Panc1 (cell line): ENCODE measurements at regions not wholly inside any gene's neighbourhood (a gene's known extent, or its start where the extent isn't known, plus 50 kb on each side); places are given as distances from the start of the nearest gene placed in this dataset.

Source experiments
- ATAC-seq: fragments of 200-7000 bp; cut with Tn5 transposase; 2 replicates; pipeline ENCODE4 v1.9.1; 2020; ENCODE audit warnings: mild to moderate bottlenecking, moderate library complexity
- BruUV-seq: library from RNA; stranded (reverse); fragments of 400-500 nt; replicated peaks from 2 replicates; lab custom pipeline; 2021; lab: Mats Ljungman, UMichigan
- CTCF ChIA-PET: fragments of 300-600 bp; sonication (Branson Sonifier 250); formaldehyde crosslinking; loops from one replicate; lab custom pipeline; 2022; ENCODE audit warnings: antibody characterized with exemption; lab: Charles Lee
- POLR2A ChIA-PET: fragments of 300-600 bp; sonication (Branson Sonifier 250); formaldehyde crosslinking; loops from one replicate; lab custom pipeline; 2022; ENCODE audit warnings: antibody characterized with exemption; lab: Charles Lee
- DNase-seq: peaks from one replicate; pipeline ENCODE4 v3.0.0-alpha.2; 2010; ENCODE audit warnings: low read depth, low spot score
- H3K27ac ChIP-seq: 2 replicates; pipeline ENCODE4 v1.5.1; 2011; ENCODE audit warnings: mild to moderate bottlenecking, low read length, inconsistent platforms
- H3K27me3 ChIP-seq: fragments of 200-500 bp; sonication (Bioruptor generic); 2 replicates; pipeline ENCODE4 v1.6.0; 2014; ENCODE audit warnings: low read length, inconsistent platforms; ENCODE audit not compliant: control insufficient read depth, insufficient read depth
- H3K36me3 ChIP-seq: fragments of 200-500 bp; sonication (Bioruptor generic); 2 replicates; pipeline ENCODE4 v1.5.1; 2014; ENCODE audit warnings: inconsistent platforms, mild to moderate bottlenecking, low read length, moderate library complexity; ENCODE audit not compliant: control insufficient read depth, insufficient read depth
- H3K4me1 ChIP-seq: 2 replicates; pipeline ENCODE4 v1.5.1; 2011; ENCODE audit warnings: inconsistent platforms, mild to moderate bottlenecking, low read length, moderate library complexity; ENCODE audit not compliant: control insufficient read depth, insufficient read depth
- H3K4me3 ChIP-seq, 2 experiments: 2 replicates each; pipeline ENCODE4 v1.5.1; 2011 to 2012; ENCODE audit warnings: low read depth in 2 of 2, low read length in 2 of 2, mild to moderate bottlenecking in 2 of 2, inconsistent platforms in 1 of 2, moderate library complexity in 1 of 2
- H3K9me3 ChIP-seq: fragments of 200-500 bp; sonication (Bioruptor generic); 2 replicates; pipeline ENCODE4 v1.5.1; 2014; ENCODE audit warnings: low read depth, mild to moderate bottlenecking, inconsistent platforms, low read length, moderate library complexity; ENCODE audit not compliant: control insufficient read depth, insufficient read depth
- CTCF ChIP-seq: fragments of 450-650 bp; IDR thresholded peaks from 2 replicates; pipeline ENCODE4 v1.5.1; 2017; ENCODE audit warnings: mild to moderate bottlenecking
- POLR2AphosphoS5 ChIP-seq: IDR thresholded peaks from 2 replicates; pipeline ENCODE4 v1.6.1; 2012; ENCODE audit warnings: mild to moderate bottlenecking, low read depth, low read length, moderate library complexity
- REST ChIP-seq, 2 experiments: IDR thresholded peaks; 2 replicates each; pipeline ENCODE4 v1.6.1; 2011 to 2012; ENCODE audit warnings: low read depth in 2 of 2, control low read depth in 1 of 2, low read length in 1 of 2, mild to moderate bottlenecking in 1 of 2, moderate library complexity in 1 of 2; ENCODE audit not compliant: insufficient read depth in 1 of 2
- SIN3A ChIP-seq: IDR thresholded peaks from 2 replicates; pipeline ENCODE4 v1.6.1; 2012; ENCODE audit warnings: low read depth, mild to moderate bottlenecking, low read length, moderate library complexity, borderline replicate concordance; ENCODE audit not compliant: insufficient read depth
- TCF7L2 ChIP-seq: IDR thresholded peaks from 2 replicates; pipeline ENCODE4 v1.6.1; 2011; ENCODE audit warnings: mild to moderate bottlenecking, low read depth, low read length, inconsistent platforms
- in situ Hi-C: cut with HindIII; loops from 2 replicates; pipeline ENCODE4 v1.10.0; 2016; ENCODE audit warnings: low sequenced_read_pairs, low pct_unique_long_range_greater_than_20kb
- intact Hi-C: fragments of 100-400 bp; cut with micrococcal nuclease; formaldehyde crosslinking; loops from one replicate; pipeline ENCODE4 v1.10.0; 2022; ENCODE audit not compliant: unreplicated experiment

GRCh38 chr5:163877865-163878264 lies 372.4 kb downstream of the MAT2B start:
- Histone ChIP-seq H3K4me3 (no peak overlapping the region), H3K27me3 (no peaks in the 10 kb centered on the region), H3K9me3 (no peaks in the 10 kb centered on the region; the same call in 1 of the 2 replicates), H3K36me3 (no peaks in the 10 kb centered on the region), H3K27ac (no peak overlapping the region), H3K4me1 (no peaks in the 10 kb centered on the region)
- BruUV-seq = no TSS peak
- DNase-seq (no peak), ATAC-seq (no peak)
- intact Hi-C loops = no loop called here
- ChIA-PET CTCF (no interaction called here), POLR2A (no interaction called here)
- no peak for TF ChIP-seq POLR2AphosphoS5
- TF ChIP-seq CTCF = no peak
- no peak for TF ChIP-seq SIN3A
- in situ Hi-C loops = no loop called here

- Histone ChIP-seq H3K9me3 (no peaks in the 10 kb centered on the region; the same call in 1 of the 2 replicates), H3K27ac (no peak overlapping the region), H3K36me3 (no peaks in the 10 kb centered on the region), H3K4me3 (no peak overlapping the region), H3K4me1 (no peaks in the 10 kb centered on the region), H3K27me3 (no peaks in the 10 kb centered on the region)
- ChIA-PET POLR2A (no interaction called here), CTCF (no interaction called here)
- no TSS peak for BruUV-seq
- DNase-seq (no peak), ATAC-seq (no peak)
- intact Hi-C loops = no loop called here
- in situ Hi-C loops = no loop called here
- TF ChIP-seq CTCF (no peak), SIN3A (no peak), REST (IDR thresholded peaks at IDR 0.05; ENCODE audit: insufficient read depth in 1 of 2, low read depth in 2 of 2, low read length in 1 of 2) (no peak), POLR2AphosphoS5 (no peak), TCF7L2 (no peak)
These were observed 373.1 kb downstream of the MAT2B start for GRCh38 chr5:163878490-163878889.
